ENCODE measurements at regions not wholly inside any gene's neighbourhood (a gene's known extent, or its start where the extent isn't known, plus 50 kb on each side); places are given as distances from the start of the nearest gene placed in this dataset.
"Not testable (repeated sequence)": the region's sequence is repeated elsewhere in the genome, so short reads cannot be mapped to it uniquely, and the experiment has no call there.

GRCh38 chrY:14351590-14351989, 172.7 kb upstream of the NLGN4Y start:
- TF ChIP-seq, protein P1, sequence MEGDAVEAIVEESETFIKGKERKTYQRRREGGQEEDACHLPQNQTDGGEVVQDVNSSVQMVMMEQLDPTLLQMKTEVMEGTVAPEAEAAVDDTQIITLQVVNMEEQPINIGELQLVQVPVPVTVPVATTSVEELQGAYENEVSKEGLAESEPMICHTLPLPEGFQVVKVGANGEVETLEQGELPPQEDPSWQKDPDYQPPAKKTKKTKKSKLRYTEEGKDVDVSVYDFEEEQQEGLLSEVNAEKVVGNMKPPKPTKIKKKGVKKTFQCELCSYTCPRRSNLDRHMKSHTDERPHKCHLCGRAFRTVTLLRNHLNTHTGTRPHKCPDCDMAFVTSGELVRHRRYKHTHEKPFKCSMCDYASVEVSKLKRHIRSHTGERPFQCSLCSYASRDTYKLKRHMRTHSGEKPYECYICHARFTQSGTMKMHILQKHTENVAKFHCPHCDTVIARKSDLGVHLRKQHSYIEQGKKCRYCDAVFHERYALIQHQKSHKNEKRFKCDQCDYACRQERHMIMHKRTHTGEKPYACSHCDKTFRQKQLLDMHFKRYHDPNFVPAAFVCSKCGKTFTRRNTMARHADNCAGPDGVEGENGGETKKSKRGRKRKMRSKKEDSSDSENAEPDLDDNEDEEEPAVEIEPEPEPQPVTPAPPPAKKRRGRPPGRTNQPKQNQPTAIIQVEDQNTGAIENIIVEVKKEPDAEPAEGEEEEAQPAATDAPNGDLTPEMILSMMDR (IDR thresholded peaks at IDR 0.05; ENCODE audit: extremely low read depth, missing control alignments): no peak

DNA sequence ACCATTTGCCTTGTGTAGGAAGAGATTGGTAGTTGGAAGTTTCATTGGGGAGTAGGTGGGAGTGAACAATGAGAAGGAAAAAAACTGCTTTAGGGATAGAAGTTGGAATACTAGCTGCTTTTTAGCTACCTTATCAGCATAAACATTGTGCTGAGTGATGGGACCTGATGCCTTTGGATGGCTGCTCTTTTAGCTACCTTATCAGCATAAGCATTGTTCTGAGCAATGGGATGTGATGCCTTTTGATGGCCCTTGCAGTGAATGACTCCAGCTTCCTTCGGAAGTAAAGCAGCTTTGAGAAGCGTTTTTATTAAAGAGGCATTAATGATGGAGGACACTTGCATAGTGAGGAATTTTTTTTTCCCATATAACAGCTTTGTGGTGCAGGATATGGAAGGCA, 168.2 kb upstream of the NLGN4Y start:
- TF ChIP-seq, protein P1 (IDR thresholded peaks at IDR 0.05; ENCODE audit: extremely low read depth, missing control alignments): no peak
- DNase-seq (ENCODE audit: low spot score): no peak

More at GRCh38 chrY:14351590-14351989, 172.7 kb upstream of the NLGN4Y start:
- DNase-seq (ENCODE audit: low spot score): no peak

- TF ChIP-seq, protein P1 (IDR thresholded peaks at IDR 0.05; ENCODE audit: extremely low read depth, missing control alignments): no peak
- no peak for DNase-seq (ENCODE audit: low spot score)
Observed at GRCh38 chrY:14360748-14361500, 163.4 kb upstream of the NLGN4Y start.

DNA sequence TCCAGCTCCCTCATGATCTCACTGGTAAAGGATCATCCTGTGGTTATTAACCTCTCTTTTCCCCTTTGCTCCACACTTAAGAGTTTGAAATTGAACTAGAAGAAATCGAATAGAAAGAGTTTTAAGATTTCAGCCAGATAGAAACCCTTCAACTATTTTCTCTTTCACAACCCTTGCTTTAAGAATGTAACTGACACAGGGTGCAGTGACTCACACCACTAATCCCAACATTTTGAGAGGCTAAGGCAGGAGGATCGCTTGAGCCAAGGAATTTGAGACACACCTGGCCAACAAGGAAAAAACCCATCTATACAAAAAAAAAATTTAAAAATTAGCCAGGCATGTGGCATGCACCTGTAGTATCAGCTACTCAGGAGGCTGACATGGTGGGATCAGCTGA, 150.7 kb upstream of the NLGN4Y start:
- TF ChIP-seq, protein P1 (IDR thresholded peaks at IDR 0.05; ENCODE audit: extremely low read depth, missing control alignments): no peak
- no peak for DNase-seq (ENCODE audit: low spot score)

GRCh38 chrY:14378217-14378616, 146.1 kb upstream of the NLGN4Y start:
- TF ChIP-seq, protein P1 (IDR thresholded peaks at IDR 0.05; ENCODE audit: extremely low read depth, missing control alignments): no peak
- no peak for DNase-seq (ENCODE audit: low spot score)

GRCh38 chrY:14410549-14411030, 113.7 kb upstream of the NLGN4Y start:
- DNase-seq (ENCODE audit: low spot score): not testable (repeated sequence)

DNA sequence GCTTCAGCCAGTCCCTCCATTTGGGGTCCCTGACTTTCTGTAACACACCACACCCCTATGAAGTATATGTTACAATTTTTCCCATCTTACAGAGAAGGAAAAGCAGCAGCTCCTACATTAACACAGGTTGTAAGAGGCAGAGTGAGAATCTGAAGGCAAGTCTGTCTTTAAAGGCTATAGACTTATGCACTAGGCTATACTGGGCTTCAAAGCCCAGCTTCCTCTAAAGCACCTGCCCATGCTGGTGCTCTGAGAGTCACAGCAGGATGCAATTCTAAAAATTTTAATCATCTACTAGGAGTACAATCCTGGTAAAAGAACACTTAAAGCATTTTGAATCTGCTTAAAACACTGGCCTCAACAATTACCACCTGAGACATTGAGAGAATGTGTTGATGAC, 113.0 kb upstream of the NLGN4Y start:
- no peak for DNase-seq (ENCODE audit: low spot score)
- TF ChIP-seq, protein P1 (IDR thresholded peaks at IDR 0.05; ENCODE audit: extremely low read depth, missing control alignments): no peak

- no peak for DNase-seq (ENCODE audit: low spot score)
- TF ChIP-seq, protein P1 (IDR thresholded peaks at IDR 0.05; ENCODE audit: extremely low read depth, missing control alignments): no peak
Observed at GRCh38 chrY:14436546-14436945, 87.8 kb upstream of the NLGN4Y start.
